Uterus (tissue), 2 donors: ENCODE measurements at regions not wholly inside any gene's neighbourhood (a gene's known extent, or its start where the extent isn't known, plus 50 kb on each side); places are given as distances from the start of the nearest gene placed in this dataset.

Source experiments
- POLR2A ChIP-seq, 2 donors: fragments of 450-650 bp; IDR thresholded peaks; one replicate each; pipeline ENCODE4 v1.6.1; 2016; ENCODE audit warnings: antibody characterized with exemption in 2 of 2, mild to moderate bottlenecking in 1 of 2, moderate library complexity in 1 of 2
- TF ChIP-seq, protein P1 (sequence below), 4 experiments: fragments of 200-600 bp in 2 of 4; fragments of 450-650 bp in 2 of 4; sonication (generic) in 2 of 4; IDR thresholded peaks; one replicate each; pipeline ENCODE4 v1.5.1; 2016 to 2019; ENCODE audit warnings: antibody characterized with exemption in 4 of 4, mild to moderate bottlenecking in 2 of 4, moderate library complexity in 1 of 4

- TF ChIP-seq, protein P1, sequence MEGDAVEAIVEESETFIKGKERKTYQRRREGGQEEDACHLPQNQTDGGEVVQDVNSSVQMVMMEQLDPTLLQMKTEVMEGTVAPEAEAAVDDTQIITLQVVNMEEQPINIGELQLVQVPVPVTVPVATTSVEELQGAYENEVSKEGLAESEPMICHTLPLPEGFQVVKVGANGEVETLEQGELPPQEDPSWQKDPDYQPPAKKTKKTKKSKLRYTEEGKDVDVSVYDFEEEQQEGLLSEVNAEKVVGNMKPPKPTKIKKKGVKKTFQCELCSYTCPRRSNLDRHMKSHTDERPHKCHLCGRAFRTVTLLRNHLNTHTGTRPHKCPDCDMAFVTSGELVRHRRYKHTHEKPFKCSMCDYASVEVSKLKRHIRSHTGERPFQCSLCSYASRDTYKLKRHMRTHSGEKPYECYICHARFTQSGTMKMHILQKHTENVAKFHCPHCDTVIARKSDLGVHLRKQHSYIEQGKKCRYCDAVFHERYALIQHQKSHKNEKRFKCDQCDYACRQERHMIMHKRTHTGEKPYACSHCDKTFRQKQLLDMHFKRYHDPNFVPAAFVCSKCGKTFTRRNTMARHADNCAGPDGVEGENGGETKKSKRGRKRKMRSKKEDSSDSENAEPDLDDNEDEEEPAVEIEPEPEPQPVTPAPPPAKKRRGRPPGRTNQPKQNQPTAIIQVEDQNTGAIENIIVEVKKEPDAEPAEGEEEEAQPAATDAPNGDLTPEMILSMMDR (IDR thresholded peaks at IDR 0.05): no peak
- TF ChIP-seq POLR2A (IDR thresholded peaks at IDR 0.05): no peak
Measured at GRCh38 chr10:21049482-21049881, 152.4 kb upstream of the NEBL start.
